ENCODE measurements at regions not wholly inside any gene's neighbourhood (a gene's known extent, or its start where the extent isn't known, plus 50 kb on each side); places are given as distances from the start of the nearest gene placed in this dataset.

DNA sequence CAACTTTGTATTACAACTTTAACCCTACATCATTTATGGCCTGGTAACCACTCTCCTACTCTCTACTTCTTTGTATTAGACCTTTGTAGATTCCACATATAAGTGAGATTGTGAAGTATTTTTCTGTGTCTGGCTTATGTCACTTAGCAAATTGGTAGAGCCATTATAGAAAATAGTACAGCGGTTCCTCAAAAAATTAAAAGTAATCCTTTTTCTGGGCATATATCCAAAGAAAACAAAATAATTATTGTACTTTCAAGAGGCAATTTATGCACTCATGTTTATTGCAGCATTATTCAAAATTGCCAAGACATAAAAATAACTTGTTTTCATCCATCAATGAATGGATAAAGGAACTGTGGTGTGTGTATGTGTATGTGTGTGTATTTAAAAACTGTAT, 537.5 kb upstream of the FSIP2 start:
- TF ChIP-seq, protein P1, sequence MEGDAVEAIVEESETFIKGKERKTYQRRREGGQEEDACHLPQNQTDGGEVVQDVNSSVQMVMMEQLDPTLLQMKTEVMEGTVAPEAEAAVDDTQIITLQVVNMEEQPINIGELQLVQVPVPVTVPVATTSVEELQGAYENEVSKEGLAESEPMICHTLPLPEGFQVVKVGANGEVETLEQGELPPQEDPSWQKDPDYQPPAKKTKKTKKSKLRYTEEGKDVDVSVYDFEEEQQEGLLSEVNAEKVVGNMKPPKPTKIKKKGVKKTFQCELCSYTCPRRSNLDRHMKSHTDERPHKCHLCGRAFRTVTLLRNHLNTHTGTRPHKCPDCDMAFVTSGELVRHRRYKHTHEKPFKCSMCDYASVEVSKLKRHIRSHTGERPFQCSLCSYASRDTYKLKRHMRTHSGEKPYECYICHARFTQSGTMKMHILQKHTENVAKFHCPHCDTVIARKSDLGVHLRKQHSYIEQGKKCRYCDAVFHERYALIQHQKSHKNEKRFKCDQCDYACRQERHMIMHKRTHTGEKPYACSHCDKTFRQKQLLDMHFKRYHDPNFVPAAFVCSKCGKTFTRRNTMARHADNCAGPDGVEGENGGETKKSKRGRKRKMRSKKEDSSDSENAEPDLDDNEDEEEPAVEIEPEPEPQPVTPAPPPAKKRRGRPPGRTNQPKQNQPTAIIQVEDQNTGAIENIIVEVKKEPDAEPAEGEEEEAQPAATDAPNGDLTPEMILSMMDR (IDR thresholded peaks at IDR 0.05): no peak
- no peak for TF ChIP-seq POLR2A (IDR thresholded peaks at IDR 0.05)
